IMR-90 (cell line): ENCODE measurements at regions not wholly inside any gene's neighbourhood (a gene's known extent, or its start where the extent isn't known, plus 50 kb on each side); places are given as distances from the start of the nearest gene placed in this dataset.

ENCODE experiments used
- ATAC-seq: fragments of 200-7000 bp; cut with Tn5 transposase; 2 replicates; pipeline ENCODE4 v1.9.1; 2020; ENCODE audit warnings: low read depth, mild to moderate bottlenecking, moderate library complexity
- BruUV-seq: library from RNA; stranded (reverse); fragments of 400-500 nt; replicated peaks from 2 replicates; lab custom pipeline; 2021; lab: Mats Ljungman, UMichigan
- CTCF ChIA-PET: fragments of 300-600 bp; formaldehyde crosslinking; extraction: SDS; loops from one replicate; lab custom pipeline; 2021; ENCODE audit warnings: antibody characterized with exemption; lab: Yijun Ruan, JAX
- POLR2A ChIA-PET: fragments of 300-600 bp; sonication (Branson Sonifier 250); formaldehyde crosslinking; loops from one replicate; lab custom pipeline; 2022; ENCODE audit warnings: antibody characterized with exemption; ENCODE audit not compliant: unreplicated experiment; lab: Charles Lee
- DNase-seq: peaks from one replicate; pipeline ENCODE4 v3.0.0; 2013
- H2AFZ ChIP-seq: replicated peaks from 2 replicates; pipeline ENCODE3; 2013; ENCODE audit warnings: low read length, mild to moderate bottlenecking; ENCODE audit not compliant: poor library complexity
- H2AK5ac ChIP-seq: 2 replicates; pipeline ENCODE4 v1.6.1; 2013; ENCODE audit warnings: low read depth, low read length, inconsistent platforms
- H2AK9ac ChIP-seq: replicated peaks from 2 replicates; pipeline ENCODE3; 2013; ENCODE audit warnings: mild to moderate bottlenecking, low read depth, low read length, moderate library complexity; ENCODE audit not compliant: poor library complexity
- H2BK120ac ChIP-seq: 2 replicates; pipeline ENCODE4 v1.6.1; 2013; ENCODE audit warnings: low read depth, low read length, inconsistent platforms
- H2BK15ac ChIP-seq: 3 replicates; pipeline ENCODE4 v1.6.1; 2013; ENCODE audit warnings: low read depth, low read length, inconsistent platforms
- H2BK20ac ChIP-seq: 2 replicates; pipeline ENCODE4 v1.6.1; 2013; ENCODE audit warnings: low read depth, mild to moderate bottlenecking, inconsistent platforms, low read length, moderate library complexity
- H2BK5ac ChIP-seq: 2 replicates; pipeline ENCODE4 v1.6.1; 2013; ENCODE audit warnings: mild to moderate bottlenecking, low read depth, low read length, inconsistent platforms; ENCODE audit not compliant: poor library complexity, severe bottlenecking
- H3K14ac ChIP-seq: replicated peaks from 2 replicates; pipeline ENCODE4 v1.6.1; 2013; ENCODE audit warnings: low read depth, low read length, inconsistent platforms
- H3K18ac ChIP-seq: 2 replicates; pipeline ENCODE4 v1.6.1; 2013; ENCODE audit warnings: low read depth, low read length, control low read depth
- H3K23ac ChIP-seq: 2 replicates; pipeline ENCODE4 v1.6.1; 2013; ENCODE audit warnings: low read depth, low read length, inconsistent platforms
- H3K27ac ChIP-seq: 2 replicates; pipeline ENCODE4 v1.5.1; 2013; ENCODE audit warnings: mild to moderate bottlenecking, control low read depth, low read length; ENCODE audit not compliant: insufficient read depth
- H3K27me3 ChIP-seq: 2 replicates; pipeline ENCODE4 v1.6.1; 2013; ENCODE audit warnings: low read length; ENCODE audit not compliant: control insufficient read depth, insufficient read depth
- H3K36me3 ChIP-seq: 2 replicates; pipeline ENCODE4 v1.6.1; 2013; ENCODE audit warnings: low read length, mixed read lengths; ENCODE audit not compliant: control insufficient read depth, insufficient read depth
- H3K4ac ChIP-seq: 2 replicates; pipeline ENCODE4 v1.6.1; 2013; ENCODE audit warnings: low read depth, low read length, inconsistent platforms
- H3K4me1 ChIP-seq: 2 replicates; pipeline ENCODE4 v1.6.1; 2013; ENCODE audit warnings: low read length, mixed read lengths; ENCODE audit not compliant: control insufficient read depth, insufficient read depth
- H3K4me2 ChIP-seq: 2 replicates; pipeline ENCODE4 v1.6.1; 2013; ENCODE audit warnings: low read depth, mild to moderate bottlenecking, control low read depth, low read length, moderate library complexity
- H3K4me3 ChIP-seq: 2 replicates; pipeline ENCODE4 v1.5.1; 2013; ENCODE audit warnings: low read depth, mild to moderate bottlenecking, control low read depth, low read length, moderate library complexity; ENCODE audit not compliant: insufficient read depth
- H3K56ac ChIP-seq: 2 replicates; pipeline ENCODE4 v1.6.1; 2013; ENCODE audit warnings: low read length, inconsistent platforms; ENCODE audit not compliant: insufficient read depth; ENCODE audit errors: extremely low read depth
- H3K79me1 ChIP-seq, 2 experiments: 2 replicates each; pipeline ENCODE4 v1.6.1; 2013; ENCODE audit warnings: low read length in 2 of 2, inconsistent platforms in 1 of 2, low read depth in 1 of 2
- H3K9ac ChIP-seq: 2 replicates; pipeline ENCODE4 v1.6.1; 2013; ENCODE audit warnings: low read depth, low read length, control low read depth
- H3K9me1 ChIP-seq: 2 replicates; pipeline ENCODE4 v1.6.1; 2013; ENCODE audit warnings: low read length, inconsistent platforms; ENCODE audit not compliant: insufficient read depth
- H3K9me3 ChIP-seq: 2 replicates; pipeline ENCODE4 v1.6.1; 2013; ENCODE audit warnings: low read length; ENCODE audit not compliant: control insufficient read depth, insufficient read depth
- H4K20me1 ChIP-seq: 2 replicates; pipeline ENCODE4 v1.6.1; 2013; ENCODE audit warnings: low read length, inconsistent platforms; ENCODE audit not compliant: insufficient read depth
- H4K5ac ChIP-seq: 2 replicates; pipeline ENCODE4 v1.6.1; 2013; ENCODE audit warnings: mild to moderate bottlenecking, low read depth, low read length, control low read depth
- H4K8ac ChIP-seq, 2 experiments: 2 replicates each; pipeline ENCODE4 v1.6.1; 2013; ENCODE audit warnings: low read depth in 2 of 2, low read length in 2 of 2, control low read depth in 1 of 2, inconsistent platforms in 1 of 2
- H4K91ac ChIP-seq: 2 replicates; pipeline ENCODE4 v1.6.1; 2013; ENCODE audit warnings: low read depth, low read length, inconsistent platforms; ENCODE audit not compliant: insufficient read depth
- BHLHE40 ChIP-seq: fragments of 150-350 bp; IDR thresholded peaks from 2 replicates; pipeline ENCODE4 v1.6.1; 2016; ENCODE audit warnings: mild to moderate bottlenecking, low read depth, low read length
- CEBPB ChIP-seq: IDR thresholded peaks from 2 replicates; pipeline ENCODE4 v1.6.1; 2012; ENCODE audit warnings: low read depth, low read length, improper control_type of control experiment
- CHD1 ChIP-seq: IDR thresholded peaks from 2 replicates; pipeline ENCODE4 v1.6.1; 2012; ENCODE audit warnings: low read depth, low read length, improper control_type of control experiment
- ELK1 ChIP-seq: fragments of 150-350 bp; IDR thresholded peaks from 2 replicates; pipeline ENCODE4 v1.6.1; 2016; ENCODE audit warnings: low read depth, mild to moderate bottlenecking, low read length, moderate library complexity, borderline replicate concordance
- FOS ChIP-seq: fragments of 150-350 bp; IDR thresholded peaks from 2 replicates; pipeline ENCODE4 v1.6.1; 2016; ENCODE audit warnings: low read depth, low read length
- MAZ ChIP-seq: IDR thresholded peaks from 2 replicates; pipeline ENCODE4 v1.6.1; 2012; ENCODE audit warnings: low read depth, mild to moderate bottlenecking, low read length, improper control_type of control experiment, moderate library complexity, borderline replicate concordance
- MXI1 ChIP-seq: IDR thresholded peaks from 2 replicates; pipeline ENCODE4 v1.6.1; 2012; ENCODE audit warnings: low read depth, mild to moderate bottlenecking, low read length, moderate library complexity, borderline replicate concordance
- NFE2L2 ChIP-seq: fragments of 150-350 bp; IDR thresholded peaks from 2 replicates; pipeline ENCODE4 v1.6.1; 2016; ENCODE audit warnings: low read depth, mild to moderate bottlenecking, low read length
- POLR2A ChIP-seq: IDR thresholded peaks from 2 replicates; pipeline ENCODE4 v1.6.1; 2012; ENCODE audit warnings: mild to moderate bottlenecking, low read depth, low read length
- RFX5 ChIP-seq: IDR thresholded peaks from 2 replicates; pipeline ENCODE4 v1.8.0; 2012; ENCODE audit warnings: low read depth, mild to moderate bottlenecking, low read length, moderate library complexity
- SMC3 ChIP-seq: fragments of 150-350 bp; IDR thresholded peaks from 2 replicates; pipeline ENCODE4 v1.6.1; 2016; ENCODE audit warnings: low read depth, mild to moderate bottlenecking, antibody characterized with exemption, low read length, moderate library complexity
- USF2 ChIP-seq: fragments of 150-350 bp; IDR thresholded peaks from 2 replicates; pipeline ENCODE4 v1.6.1; 2017; ENCODE audit warnings: mild to moderate bottlenecking, antibody characterized with exemption, low read length, low read depth
- WGBS, 2 experiments: methylation state at CpG; one replicate each; pipeline versions ENCODE4 v1.1.5 to v1.1.7; 2013; ENCODE audit warnings: missing lambda C conversion rate in 2 of 2; ENCODE audit not compliant: insufficient read length in 1 of 2; ENCODE audit errors: extremely low coverage in 2 of 2; 5-methylcytosine and 5-hydroxymethylcytosine counted together
- dilution Hi-C: fragments of 300-500 bp; cut with HindIII; formaldehyde crosslinking; loops from one replicate; pipeline ENCODE4 v1.14.3; 2018; ENCODE audit warnings: low sequenced_read_pairs; ENCODE audit not compliant: unreplicated experiment
- in situ Hi-C: fragments of 300-500 bp; cut with MboI; formaldehyde crosslinking; loops from 3 replicates; pipeline ENCODE4 v1.14.3; 2019; ENCODE audit warnings: low sequenced_read_pairs, inconsistent platforms, mixed read lengths
- intact Hi-C: fragments of 100-400 bp; cut with micrococcal nuclease; formaldehyde crosslinking; loops from 2 replicates; pipeline ENCODE4 v1.10.0; 2022

GRCh38 chr1:67484492-67484891 lies 54.3 kb upstream of the SERBP1 start:
- Histone ChIP-seq H3K9ac (no peak overlapping the region), H4K20me1 (no peaks in the 10 kb centered on the region), H3K4me2 (no peak overlapping the region), H4K8ac (no peak overlapping the region), H4K5ac (no peak overlapping the region), H2BK5ac (no peak overlapping the region), H3K18ac (no peak overlapping the region), H3K4me1 (no peaks in the 10 kb centered on the region), H3K36me3 (no peaks in the 10 kb centered on the region), H3K23ac (no peak overlapping the region), H3K9me1 (no peaks in the 10 kb centered on the region), H2AK9ac (no peak overlapping the region), H2AK5ac (no peak overlapping the region), H4K91ac (no peak overlapping the region), H3K56ac (no peak overlapping the region), H3K27ac (no peak overlapping the region), H2BK120ac (no peak overlapping the region), H3K27me3 (peaks cover 18% of the 10 kb centered on the region), H2BK20ac (no peak overlapping the region), H2AFZ (no peak overlapping the region), H3K79me1 (no peaks in the 10 kb centered on the region), H3K4me3 (no peak overlapping the region), H3K9me3 (no peaks in the 10 kb centered on the region), H2BK15ac (no peak overlapping the region), H3K4ac (no peak overlapping the region), H3K14ac (no peak overlapping the region)
- in situ Hi-C loops (loop anchor here (25.0 kb wide), 1 partner anchor 722 kb away; the partner anchor contains the start of gene DYNLT5), dilution Hi-C loops (no loop called here), intact Hi-C loops (no loop called here)
- TF ChIP-seq POLR2A (no peak), RFX5 (no peak), ELK1 (no peak), MAZ (no peak), BHLHE40 (no peak), CHD1 (no peak), FOS (no peak), SMC3 (no peak), MXI1 (no peak), CEBPB (no peak), USF2 (no peak), NFE2L2 (no peak)
- ChIA-PET CTCF (no interaction called here), POLR2A (no interaction called here)
- no TSS peak for BruUV-seq
- DNase-seq (no peak), ATAC-seq (no peak)
- no CpG with 5 or more reads among the region's 2 CpGs for WGBS, 2 experiments
